ENCODE measurements at regions not wholly inside any gene's neighbourhood (a gene's known extent, or its start where the extent isn't known, plus 50 kb on each side); places are given as distances from the start of the nearest gene placed in this dataset.
"Not testable (repeated sequence)": the region's sequence is repeated elsewhere in the genome, so short reads cannot be mapped to it uniquely, and the experiment has no call there.

- DNase-seq; ATAC-seq; intact Hi-C loops (cut with micrococcal nuclease): not testable (repeated sequence)
Measured at GRCh38 chr1:86633306-86633838, 71.0 kb upstream of the SH3GLB1 start.

- intact Hi-C loops (cut with micrococcal nuclease): no loop called here
- DNase-seq (no peak), ATAC-seq (no peak)
Measured at GRCh38 chr1:86633921-86634320, 70.5 kb upstream of the SH3GLB1 start.

GRCh38 chr1:86636898-86637297, 67.5 kb upstream of the SH3GLB1 start:
- DNase-seq (no peak), ATAC-seq (no peak)
- intact Hi-C loops (cut with micrococcal nuclease): no loop called here

- intact Hi-C loops (cut with micrococcal nuclease): no loop called here
- ATAC-seq (no peak), DNase-seq (no peak)
Measured at GRCh38 chr1:86640161-86640670, 64.2 kb upstream of the SH3GLB1 start.

GRCh38 chr1:86641318-86641717, 63.1 kb upstream of the SH3GLB1 start:
- ATAC-seq: no peak
- DNase-seq: no peak
- intact Hi-C loops (cut with micrococcal nuclease): no loop called here

- DNase-seq; intact Hi-C loops (cut with micrococcal nuclease); ATAC-seq: not testable (repeated sequence)
Measured at GRCh38 chr1:86644655-86645054, 59.7 kb upstream of the SH3GLB1 start.

- intact Hi-C loops (cut with micrococcal nuclease): no loop called here
Measured at GRCh38 chr1:86645851-86646250, 58.5 kb upstream of the SH3GLB1 start.

GRCh38 chr1:86646256-86646655, 58.1 kb upstream of the SH3GLB1 start:
- no peak for ATAC-seq
- intact Hi-C loops (cut with micrococcal nuclease): no loop called here
- DNase-seq: no peak

More at GRCh38 chr1:86645851-86646250, 58.5 kb upstream of the SH3GLB1 start:
- DNase-seq (no peak), ATAC-seq (no peak)

GRCh38 chr1:86648255-86648654, 56.1 kb upstream of the SH3GLB1 start:
- DNase-seq: no peak
- ATAC-seq: no peak
- intact Hi-C loops (cut with micrococcal nuclease): no loop called here

GRCh38 chr1:86649618-86650017, 54.8 kb upstream of the SH3GLB1 start:
- ATAC-seq (no peak), DNase-seq (peak; percentile 17)
- intact Hi-C loops (cut with micrococcal nuclease): no loop called here

- DNase-seq (no peak), ATAC-seq (no peak)
- intact Hi-C loops (cut with micrococcal nuclease): no loop called here
Measured at GRCh38 chr1:86650065-86650464, 54.3 kb upstream of the SH3GLB1 start.

Measured in left ventricle myocardium superior (tissue), 1 donor.